Stimulated activated CD4-positive, alpha-beta T cell treated with anti-CD3 and anti-CD28 coated beads, Interleukin-15, amount 100 ng/mL, for 48 hours (primary cell): ENCODE measurements at regions not wholly inside any gene's neighbourhood (a gene's known extent, or its start where the extent isn't known, plus 50 kb on each side); places are given as distances from the start of the nearest gene placed in this dataset.

Experiments
- DNase-seq, 2 donors: peaks; one replicate each; pipeline ENCODE4 v3.0.0-alpha.2; 2020; ENCODE audit warnings: low read depth in 2 of 2

- DNase-seq: no peak
Measured at GRCh38 chr19:27753622-27754021, 1459.3 kb downstream of the UQCRFS1 start.

- DNase-seq: no peak
Measured at GRCh38 chr19:27752530-27753184, 1460.3 kb downstream of the UQCRFS1 start.

GRCh38 chr19:27751044-27751391 lies 1461.9 kb downstream of the UQCRFS1 start:
- DNase-seq: no peak

- DNase-seq: no peak
Measured at GRCh38 chr19:27750391-27751043, 1462.4 kb downstream of the UQCRFS1 start.

GRCh38 chr19:27748551-27749152 lies 1464.3 kb downstream of the UQCRFS1 start:
- no peak for DNase-seq

- DNase-seq: no peak
Measured at GRCh38 chr19:27746691-27747380, 1466.1 kb downstream of the UQCRFS1 start.

- DNase-seq: no peak
Measured at GRCh38 chr19:27745978-27746542, 1466.9 kb downstream of the UQCRFS1 start.

GRCh38 chr19:27744926-27745768 lies 1467.8 kb downstream of the UQCRFS1 start:
- no peak for DNase-seq

- DNase-seq: no peak
Measured at GRCh38 chr19:27742041-27742440, 1470.9 kb downstream of the UQCRFS1 start.

GRCh38 chr19:27741236-27741635 lies 1471.7 kb downstream of the UQCRFS1 start:
- no peak for DNase-seq

- no peak for DNase-seq
Measured at GRCh38 chr19:27740396-27740795, 1472.6 kb downstream of the UQCRFS1 start.

- DNase-seq: no peak
Measured at GRCh38 chr19:27738569-27739193, 1474.3 kb downstream of the UQCRFS1 start.

- no peak for DNase-seq
Measured at GRCh38 chr19:27736225-27736624, 1476.7 kb downstream of the UQCRFS1 start.

GRCh38 chr19:27735314-27735713 lies 1477.6 kb downstream of the UQCRFS1 start:
- no peak for DNase-seq

GRCh38 chr19:27734496-27735220 lies 1478.3 kb downstream of the UQCRFS1 start:
- DNase-seq: no peak

GRCh38 chr19:27733551-27734266 lies 1479.2 kb downstream of the UQCRFS1 start:
- DNase-seq: no peak

GRCh38 chr19:27729332-27729731 lies 1483.6 kb downstream of the UQCRFS1 start:
- DNase-seq: no peak

- DNase-seq: no peak
Measured at GRCh38 chr19:27722625-27723024, 1490.3 kb downstream of the UQCRFS1 start.

GRCh38 chr19:27720155-27720554 lies 1492.8 kb downstream of the UQCRFS1 start:
- DNase-seq: no peak

GRCh38 chr19:27719034-27719433 lies 1493.9 kb downstream of the UQCRFS1 start:
- DNase-seq: no peak
